Endothelial cell of umbilical vein (primary cell): ENCODE measurements at regions not wholly inside any gene's neighbourhood (a gene's known extent, or its start where the extent isn't known, plus 50 kb on each side); places are given as distances from the start of the nearest gene placed in this dataset.

Experiments
- BruUV-seq: library from RNA; stranded (reverse); fragments of 400-500 nt; replicated peaks from 2 replicates; lab custom pipeline; 2021; lab: Mats Ljungman, UMichigan
- CTCF ChIA-PET: fragments of 300-600, 350-600 bp; sonication (Branson Sonifier 250); formaldehyde crosslinking; loops from one replicate; lab custom pipeline; 2021; ENCODE audit warnings: antibody characterized with exemption, inconsistent platforms; lab: Charles Lee
- POLR2A ChIA-PET: fragments of 300-600, 350-600 bp; sonication (Branson Sonifier 250); formaldehyde crosslinking; loops from one replicate; lab custom pipeline; 2021; ENCODE audit warnings: antibody characterized with exemption, inconsistent platforms; lab: Charles Lee
- DNase-seq: peaks from one replicate; pipeline ENCODE4 v3.0.0-alpha.2; 2011; ENCODE audit warnings: low read depth, low spot score
- FAIRE-seq: peaks from 2 replicates; lab custom pipeline; 2011; peaks lifted over from hg19 to GRCh38; lab: Jason Lieb, UNC
- H2AFZ ChIP-seq: 2 replicates; pipeline ENCODE4 v1.6.0; 2012; ENCODE audit warnings: low read depth, low read length, control low read depth, inconsistent platforms
- H3K27ac ChIP-seq: 2 replicates; pipeline ENCODE4 v1.5.1; 2011; ENCODE audit warnings: low read depth, mild to moderate bottlenecking, control low read depth, low read length, moderate library complexity; ENCODE audit not compliant: insufficient read depth
- H3K27me3 ChIP-seq, 2 experiments: 2 replicates each; pipeline versions ENCODE4 v1.6.0 to v1.6.1; 2011; ENCODE audit warnings: low read length in 2 of 2, mixed read lengths in 1 of 2; ENCODE audit not compliant: control insufficient read depth in 2 of 2, insufficient read depth in 2 of 2
- H3K36me3 ChIP-seq, 2 experiments: 2 replicates in 1 of 2; 3 replicates in 1 of 2; pipeline ENCODE4 v1.5.1; 2011; ENCODE audit warnings: low read length in 2 of 2, mild to moderate bottlenecking in 1 of 2, moderate library complexity in 1 of 2; ENCODE audit not compliant: control insufficient read depth in 2 of 2, insufficient read depth in 2 of 2; ENCODE audit errors: extremely low read depth in 1 of 2
- H3K4me1 ChIP-seq: 3 replicates; pipeline ENCODE4 v1.5.1; 2011; ENCODE audit warnings: mild to moderate bottlenecking, low read length; ENCODE audit not compliant: control insufficient read depth, insufficient read depth; ENCODE audit errors: extremely low read depth
- H3K4me2 ChIP-seq: 2 replicates; pipeline ENCODE4 v1.6.1; 2011; ENCODE audit warnings: low read length, control low read depth, mixed read lengths; ENCODE audit not compliant: insufficient read depth
- H3K4me3 ChIP-seq, 3 experiments: fragments of 200-600 bp in 1 of 3; sonication (generic), shearing (Covaris generic) in 1 of 3; replicated peaks in 1 of 3; 2 replicates each; pipeline ENCODE4 v1.5.1; 2011 to 2016; ENCODE audit warnings: control low read depth in 3 of 3, low read length in 3 of 3, mild to moderate bottlenecking in 2 of 3, inconsistent platforms in 1 of 3, low read depth in 1 of 3, moderate library complexity in 1 of 3; ENCODE audit not compliant: insufficient read depth in 1 of 3
- H3K79me2 ChIP-seq: 2 replicates; pipeline ENCODE4 v1.6.0; 2012; ENCODE audit warnings: low read length, inconsistent platforms; ENCODE audit not compliant: control insufficient read depth, insufficient read depth
- H3K9ac ChIP-seq: replicated peaks from 2 replicates; pipeline ENCODE3; 2011; ENCODE audit warnings: low read length, control low read depth; ENCODE audit not compliant: insufficient read depth; ENCODE audit errors: extremely low read depth
- H3K9me1 ChIP-seq: replicated peaks from 3 replicates; pipeline ENCODE4 v1.6.0; 2011; ENCODE audit warnings: mild to moderate bottlenecking, low read length; ENCODE audit not compliant: control insufficient read depth, insufficient read depth; ENCODE audit errors: extremely low read depth
- H3K9me3 ChIP-seq: replicated peaks from 2 replicates; pipeline ENCODE4 v1.5.1; 2012; ENCODE audit warnings: low read length, inconsistent platforms; ENCODE audit not compliant: control insufficient read depth, insufficient read depth
- H4K20me1 ChIP-seq: replicated peaks from 2 replicates; pipeline ENCODE3; 2011; ENCODE audit warnings: mild to moderate bottlenecking, low read length; ENCODE audit not compliant: control insufficient read depth, insufficient read depth; ENCODE audit errors: extremely low read depth
- EZH2 ChIP-seq: IDR thresholded peaks from 2 replicates; pipeline ENCODE4 v1.6.1; 2012; ENCODE audit warnings: borderline replicate concordance, low read depth, mild to moderate bottlenecking, moderate library complexity, low read length, inconsistent platforms; ENCODE audit not compliant: severe bottlenecking
- FOS ChIP-seq: IDR thresholded peaks from 2 replicates; pipeline ENCODE4 v1.6.1; 2011; ENCODE audit warnings: mild to moderate bottlenecking, low read length, moderate library complexity, borderline replicate concordance; ENCODE audit not compliant: insufficient read depth
- GATA2 ChIP-seq: IDR thresholded peaks from 2 replicates; pipeline ENCODE4 v1.7.0; 2011; ENCODE audit warnings: low read depth, mild to moderate bottlenecking, moderate library complexity, mixed read lengths, low read length; ENCODE audit not compliant: insufficient read length, insufficient read depth
- MYC ChIP-seq: IDR thresholded peaks from one replicate; pipeline ENCODE4 v1.6.1; 2011; ENCODE audit warnings: mild to moderate bottlenecking, low read depth, low read length
- POLR2A ChIP-seq: IDR thresholded peaks from 2 replicates; pipeline ENCODE4 v1.6.1; 2012; ENCODE audit warnings: low read depth, mild to moderate bottlenecking, control low read depth, low read length
- POLR2AphosphoS5 ChIP-seq: IDR thresholded peaks from 2 replicates; pipeline ENCODE4 v1.6.1; 2012; ENCODE audit warnings: low read depth, mild to moderate bottlenecking, control low read depth, low read length, moderate library complexity; ENCODE audit not compliant: insufficient read depth
- dilution Hi-C: fragments of 300-500 bp; cut with MboI; formaldehyde crosslinking; loops from one replicate; pipeline ENCODE4 v1.15.0; 2019; ENCODE audit warnings: low sequenced_read_pairs; ENCODE audit not compliant: extremely low pct_ligation_motif_present
- intact Hi-C: fragments of 100-400 bp; cut with micrococcal nuclease; formaldehyde crosslinking; loops from one replicate; pipeline ENCODE4 v1.10.0; 2022
- TF ChIP-seq, protein P1 (sequence below): IDR thresholded peaks from 2 replicates; pipeline ENCODE4 v1.6.1; 2011; ENCODE audit not compliant: insufficient read depth, insufficient read length
- TF ChIP-seq, protein P2 (sequence below), 2 donors: IDR thresholded peaks; 1 replicate in 1 of 2; 2 replicates in 1 of 2; pipeline ENCODE4 v1.5.1; 2011; ENCODE audit warnings: low read length in 2 of 2, mild to moderate bottlenecking in 2 of 2, moderate library complexity in 2 of 2, control low read depth in 1 of 2, inconsistent platforms in 1 of 2, low read depth in 1 of 2; ENCODE audit not compliant: insufficient read depth in 1 of 2; ENCODE audit errors: extremely low read depth in 1 of 2

DNA sequence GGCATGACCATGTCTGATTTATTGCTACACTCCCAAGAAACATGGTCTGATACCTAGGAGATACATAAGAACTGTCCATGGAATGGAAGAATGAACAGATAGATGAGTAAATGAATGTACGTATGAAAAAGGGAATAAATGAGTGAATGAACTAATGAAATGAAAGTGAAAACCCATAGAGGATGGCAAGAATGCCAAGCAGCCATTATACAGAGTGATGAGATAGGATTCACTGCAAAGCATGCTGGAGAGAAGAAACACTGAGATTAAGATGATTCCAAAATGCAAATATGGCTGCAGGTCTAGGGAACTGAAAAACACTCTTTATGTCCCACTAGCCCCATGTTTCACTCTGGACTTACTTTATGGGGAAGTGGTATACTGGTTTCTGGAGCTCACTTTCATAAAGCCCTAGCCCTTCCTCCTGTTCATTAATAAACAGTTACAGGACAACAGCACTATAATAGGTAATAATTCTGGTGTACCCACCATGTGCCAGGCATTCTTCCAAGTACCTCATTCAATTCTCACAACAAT lies 170.3 kb upstream of the RAD23B start:
- H2AFZ ChIP-seq = no peak overlapping the region
- intact Hi-C loops = no loop called here
- no peaks in the 10 kb centered on the region for H3K27me3 ChIP-seq
- H3K9me1 ChIP-seq = no peaks in the 10 kb centered on the region
- H3K36me3 ChIP-seq = no peaks in the 10 kb centered on the region
- DNase-seq = no peak
- H4K20me1 ChIP-seq = no peaks in the 10 kb centered on the region
- no peak overlapping the region for H3K4me2 ChIP-seq
- no peak overlapping the region for H3K27ac ChIP-seq
- TF ChIP-seq GATA2 (no peak), POLR2A (no peak), MYC (no peak), EZH2 (no peak), FOS (no peak), POLR2AphosphoS5 (no peak)
- TF ChIP-seq, protein P1, sequence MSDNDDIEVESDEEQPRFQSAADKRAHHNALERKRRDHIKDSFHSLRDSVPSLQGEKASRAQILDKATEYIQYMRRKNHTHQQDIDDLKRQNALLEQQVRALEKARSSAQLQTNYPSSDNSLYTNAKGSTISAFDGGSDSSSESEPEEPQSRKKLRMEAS = no peak
- TF ChIP-seq, protein P2, sequence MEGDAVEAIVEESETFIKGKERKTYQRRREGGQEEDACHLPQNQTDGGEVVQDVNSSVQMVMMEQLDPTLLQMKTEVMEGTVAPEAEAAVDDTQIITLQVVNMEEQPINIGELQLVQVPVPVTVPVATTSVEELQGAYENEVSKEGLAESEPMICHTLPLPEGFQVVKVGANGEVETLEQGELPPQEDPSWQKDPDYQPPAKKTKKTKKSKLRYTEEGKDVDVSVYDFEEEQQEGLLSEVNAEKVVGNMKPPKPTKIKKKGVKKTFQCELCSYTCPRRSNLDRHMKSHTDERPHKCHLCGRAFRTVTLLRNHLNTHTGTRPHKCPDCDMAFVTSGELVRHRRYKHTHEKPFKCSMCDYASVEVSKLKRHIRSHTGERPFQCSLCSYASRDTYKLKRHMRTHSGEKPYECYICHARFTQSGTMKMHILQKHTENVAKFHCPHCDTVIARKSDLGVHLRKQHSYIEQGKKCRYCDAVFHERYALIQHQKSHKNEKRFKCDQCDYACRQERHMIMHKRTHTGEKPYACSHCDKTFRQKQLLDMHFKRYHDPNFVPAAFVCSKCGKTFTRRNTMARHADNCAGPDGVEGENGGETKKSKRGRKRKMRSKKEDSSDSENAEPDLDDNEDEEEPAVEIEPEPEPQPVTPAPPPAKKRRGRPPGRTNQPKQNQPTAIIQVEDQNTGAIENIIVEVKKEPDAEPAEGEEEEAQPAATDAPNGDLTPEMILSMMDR (IDR thresholded peaks at IDR 0.05; ENCODE audit: extremely low read depth in 1 of 2, insufficient read depth in 1 of 2, low read depth in 1 of 2, low read length in 2 of 2) = no peak
- H3K9me3 ChIP-seq = no peaks in the 10 kb centered on the region
- BruUV-seq = no TSS peak
- H3K4me3 ChIP-seq = no peak overlapping the region
- no peaks in the 10 kb centered on the region for H3K79me2 ChIP-seq
- no peaks in the 10 kb centered on the region for H3K4me1 ChIP-seq
- ChIA-PET CTCF (no interaction called here), POLR2A (no interaction called here)
- H3K9ac ChIP-seq = no peak overlapping the region
- dilution Hi-C loops = no loop called here
- FAIRE-seq = no peak
